SK-N-SH treated with all-trans-retinoic acid at 6 μM for 48 hours (cell line): ENCODE measurements at regions not wholly inside any gene's neighbourhood (a gene's known extent, or its start where the extent isn't known, plus 50 kb on each side); places are given as distances from the start of the nearest gene placed in this dataset.

Experiments used
- ARNTL ChIP-seq: fragments of 450-650 bp; formaldehyde crosslinking; IDR thresholded peaks from 2 replicates; pipeline ENCODE4 v1.5.0; 2020; ENCODE audit warnings: low read depth, mild to moderate bottlenecking, moderate library complexity, borderline replicate concordance
- CREB5 ChIP-seq: fragments of 250-450 bp; sonication (Bioruptor Pico); IDR thresholded peaks from 2 replicates; pipeline ENCODE4 v1.5.1; 2020; ENCODE audit warnings: low read depth, mild to moderate bottlenecking, moderate library complexity
- ESRRG ChIP-seq: fragments of 250-450 bp; sonication (Bioruptor Pico); IDR thresholded peaks from 2 replicates; pipeline ENCODE4 v1.6.1; 2021; ENCODE audit warnings: mild to moderate bottlenecking
- GLIS3 ChIP-seq: fragments of 250-450 bp; sonication (Bioruptor Pico); IDR thresholded peaks from 2 replicates; pipeline ENCODE4 v1.5.0; 2020; ENCODE audit warnings: mild to moderate bottlenecking, moderate library complexity
- RARB ChIP-seq: fragments of 250-450 bp; sonication (Bioruptor Pico); IDR thresholded peaks from 2 replicates; pipeline ENCODE4 v1.8.0; 2021; ENCODE audit warnings: mild to moderate bottlenecking, moderate library complexity
- TOX ChIP-seq: fragments of 250-450 bp; sonication (Bioruptor Pico); IDR thresholded peaks from 2 replicates; pipeline ENCODE4 v1.8.0; 2021; ENCODE audit warnings: mild to moderate bottlenecking, moderate library complexity, borderline replicate concordance
- TSHZ2 ChIP-seq: fragments of 250-450 bp; sonication (Bioruptor Pico); IDR thresholded peaks from 2 replicates; pipeline ENCODE4 v1.5.0; 2020; ENCODE audit warnings: mild to moderate bottlenecking, moderate library complexity
- ZC3H10 ChIP-seq: fragments of 250-450 bp; sonication (Bioruptor Pico); IDR thresholded peaks from 2 replicates; pipeline ENCODE4 v1.5.1; 2021; ENCODE audit warnings: mild to moderate bottlenecking, moderate library complexity
- ZFP30 ChIP-seq: fragments of 450-650 bp; formaldehyde crosslinking; IDR thresholded peaks from 2 replicates; pipeline ENCODE4 v1.5.0; 2022; ENCODE audit warnings: mild to moderate bottlenecking, moderate library complexity
- TF ChIP-seq, protein P1 (sequence below): fragments of 250-450 bp; sonication (Bioruptor Pico); IDR thresholded peaks from 2 replicates; pipeline ENCODE4 v1.8.0; 2020; ENCODE audit warnings: mild to moderate bottlenecking, moderate library complexity, borderline replicate concordance

DNA sequence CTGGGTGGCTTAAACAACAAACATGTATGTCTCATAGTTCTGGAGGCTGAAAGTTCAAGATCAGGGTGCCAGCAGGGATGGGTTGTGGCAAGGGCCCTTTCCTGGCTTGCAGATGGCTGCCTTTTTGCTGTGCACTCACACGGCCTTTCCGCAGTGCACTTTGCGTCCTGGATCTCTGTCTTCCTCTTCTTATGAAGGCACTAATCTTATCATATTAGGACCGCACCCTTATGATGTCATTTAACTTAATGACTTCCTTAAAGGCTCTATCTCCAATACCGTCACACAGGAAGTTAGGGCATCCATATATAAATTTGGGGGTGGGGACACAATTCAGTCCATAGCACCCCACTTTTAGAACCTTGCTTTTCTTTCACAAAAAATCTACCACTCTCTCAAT is 255.2 kb downstream of the SNX13 start:
- TF ChIP-seq ZFP30 (no peak), CREB5 (CRISPR knock-in tag) (no peak), TOX (CRISPR knock-in tag) (no peak), GLIS3 (no peak), RARB (CRISPR knock-in tag) (no peak), ESRRG (CRISPR knock-in tag) (no peak), ZC3H10 (CRISPR knock-in tag) (no peak), TSHZ2 (CRISPR knock-in tag) (no peak), ARNTL (CRISPR knock-in tag) (no peak)
- TF ChIP-seq, protein P1, sequence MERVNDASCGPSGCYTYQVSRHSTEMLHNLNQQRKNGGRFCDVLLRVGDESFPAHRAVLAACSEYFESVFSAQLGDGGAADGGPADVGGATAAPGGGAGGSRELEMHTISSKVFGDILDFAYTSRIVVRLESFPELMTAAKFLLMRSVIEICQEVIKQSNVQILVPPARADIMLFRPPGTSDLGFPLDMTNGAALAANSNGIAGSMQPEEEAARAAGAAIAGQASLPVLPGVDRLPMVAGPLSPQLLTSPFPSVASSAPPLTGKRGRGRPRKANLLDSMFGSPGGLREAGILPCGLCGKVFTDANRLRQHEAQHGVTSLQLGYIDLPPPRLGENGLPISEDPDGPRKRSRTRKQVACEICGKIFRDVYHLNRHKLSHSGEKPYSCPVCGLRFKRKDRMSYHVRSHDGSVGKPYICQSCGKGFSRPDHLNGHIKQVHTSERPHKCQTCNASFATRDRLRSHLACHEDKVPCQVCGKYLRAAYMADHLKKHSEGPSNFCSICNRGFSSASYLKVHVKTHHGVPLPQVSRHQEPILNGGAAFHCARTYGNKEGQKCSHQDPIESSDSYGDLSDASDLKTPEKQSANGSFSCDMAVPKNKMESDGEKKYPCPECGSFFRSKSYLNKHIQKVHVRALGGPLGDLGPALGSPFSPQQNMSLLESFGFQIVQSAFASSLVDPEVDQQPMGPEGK (CRISPR knock-in tag): no peak
